IPS-18a (cell line): ENCODE measurements at regions not wholly inside any gene's neighbourhood (a gene's known extent, or its start where the extent isn't known, plus 50 kb on each side); places are given as distances from the start of the nearest gene placed in this dataset.

Source experiments
- H3K27ac ChIP-seq: one replicate; pipeline ENCODE4 v1.5.1; 2013; ENCODE audit warnings: low read length
- H3K27me3 ChIP-seq: one replicate; pipeline ENCODE4 v1.6.1; 2013; ENCODE audit warnings: mild to moderate bottlenecking, low read length; ENCODE audit not compliant: control insufficient read depth, insufficient read depth
- H3K36me3 ChIP-seq: one replicate; pipeline ENCODE4 v1.6.1; 2013; ENCODE audit warnings: low read depth, low read length; ENCODE audit not compliant: control insufficient read depth
- H3K4me1 ChIP-seq: one replicate; pipeline ENCODE4 v1.6.1; 2013; ENCODE audit warnings: low read depth, low read length; ENCODE audit not compliant: control insufficient read depth
- H3K4me3 ChIP-seq: one replicate; pipeline ENCODE4 v1.5.1; 2013; ENCODE audit warnings: low read length
- H3K9ac ChIP-seq: one replicate; pipeline ENCODE4 v1.6.1; 2013; ENCODE audit warnings: mild to moderate bottlenecking, low read length, moderate library complexity
- H3K9me3 ChIP-seq: one replicate; pipeline ENCODE4 v1.6.1; 2013; ENCODE audit warnings: low read depth, low read length; ENCODE audit not compliant: control insufficient read depth

DNA sequence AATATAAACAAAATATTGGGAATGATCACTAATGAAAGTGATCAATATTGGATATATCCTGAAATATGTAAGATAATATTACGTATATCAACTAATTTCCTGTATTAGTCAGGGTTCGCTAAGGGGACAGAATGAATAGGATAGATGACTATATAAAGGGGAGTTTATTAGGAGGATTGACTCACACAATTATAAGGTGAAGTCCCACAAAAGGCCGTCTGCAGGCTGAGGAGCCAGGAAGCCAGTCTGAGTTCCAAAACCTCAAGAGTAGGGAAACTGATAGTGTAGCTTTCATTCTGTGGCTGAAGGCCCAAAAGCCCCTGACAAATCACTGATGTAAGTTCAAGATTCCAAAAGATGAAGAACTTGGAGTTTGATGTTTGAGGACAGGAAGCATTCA, 561.1 kb downstream of the PRDM9 start:
- no peak overlapping the region for H3K27ac ChIP-seq
- H3K27me3 ChIP-seq, result no peaks in the 10 kb centered on the region
- no peak overlapping the region for H3K9ac ChIP-seq

DNA sequence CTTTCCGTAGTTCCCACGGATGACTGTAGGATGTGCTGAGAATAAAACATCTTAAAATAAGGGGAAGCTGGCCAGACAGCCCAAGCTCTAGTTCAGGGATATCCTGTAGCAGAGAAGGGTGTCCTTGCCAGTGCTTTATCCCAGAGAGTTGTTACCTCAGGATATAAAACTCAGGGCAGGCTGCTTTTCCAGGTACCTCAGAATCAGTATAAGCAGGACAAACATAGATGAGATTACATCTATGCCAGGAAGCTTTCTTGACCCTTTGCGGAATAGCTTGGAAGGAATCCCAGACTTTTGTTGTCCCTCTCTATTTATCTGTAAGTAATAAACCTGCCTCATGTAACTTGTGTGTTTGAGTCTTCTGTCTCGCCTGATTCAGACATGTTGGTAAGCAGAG, 565.7 kb downstream of the PRDM9 start:
- Histone ChIP-seq H3K4me1 (no peaks in the 10 kb centered on the region), H3K36me3 (no peaks in the 10 kb centered on the region), H3K4me3 (no peak overlapping the region), H3K27me3 (no peaks in the 10 kb centered on the region), H3K27ac (no peak overlapping the region), H3K9me3 (no peaks in the 10 kb centered on the region), H3K9ac (no peak overlapping the region)

More for the DNA sequence above, 561.1 kb downstream of the PRDM9 start:
- Histone ChIP-seq H3K36me3 (no peaks in the 10 kb centered on the region), H3K9me3 (no peaks in the 10 kb centered on the region), H3K4me3 (no peak overlapping the region), H3K4me1 (no peaks in the 10 kb centered on the region)

DNA sequence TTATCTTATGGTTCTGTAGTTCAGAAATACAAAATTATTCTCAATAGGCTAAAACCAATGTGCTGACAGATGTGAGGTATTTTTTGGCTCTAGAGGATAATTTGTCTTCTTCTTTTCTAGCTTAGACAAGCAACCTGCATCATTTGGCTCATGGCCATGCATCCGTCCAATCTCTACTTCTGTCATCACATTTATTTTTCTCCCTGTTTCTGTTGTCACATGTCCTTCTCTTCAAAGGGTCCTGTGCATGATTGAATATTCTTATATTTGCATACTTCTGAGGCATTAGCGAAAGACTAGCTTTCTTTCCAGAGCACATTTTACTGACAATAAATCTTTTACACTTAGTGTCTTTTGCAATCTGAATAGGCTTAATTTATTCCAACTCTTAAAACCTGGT, 564.7 kb downstream of the CDH10 start:
- H3K4me1 ChIP-seq, result no peaks in the 10 kb centered on the region
- no peaks in the 10 kb centered on the region for H3K9me3 ChIP-seq
- H3K4me3 ChIP-seq, result no peak overlapping the region
- no peak overlapping the region for H3K27ac ChIP-seq
- H3K27me3 ChIP-seq, result no peaks in the 10 kb centered on the region
- no peak overlapping the region for H3K9ac ChIP-seq
- no peaks in the 10 kb centered on the region for H3K36me3 ChIP-seq

DNA sequence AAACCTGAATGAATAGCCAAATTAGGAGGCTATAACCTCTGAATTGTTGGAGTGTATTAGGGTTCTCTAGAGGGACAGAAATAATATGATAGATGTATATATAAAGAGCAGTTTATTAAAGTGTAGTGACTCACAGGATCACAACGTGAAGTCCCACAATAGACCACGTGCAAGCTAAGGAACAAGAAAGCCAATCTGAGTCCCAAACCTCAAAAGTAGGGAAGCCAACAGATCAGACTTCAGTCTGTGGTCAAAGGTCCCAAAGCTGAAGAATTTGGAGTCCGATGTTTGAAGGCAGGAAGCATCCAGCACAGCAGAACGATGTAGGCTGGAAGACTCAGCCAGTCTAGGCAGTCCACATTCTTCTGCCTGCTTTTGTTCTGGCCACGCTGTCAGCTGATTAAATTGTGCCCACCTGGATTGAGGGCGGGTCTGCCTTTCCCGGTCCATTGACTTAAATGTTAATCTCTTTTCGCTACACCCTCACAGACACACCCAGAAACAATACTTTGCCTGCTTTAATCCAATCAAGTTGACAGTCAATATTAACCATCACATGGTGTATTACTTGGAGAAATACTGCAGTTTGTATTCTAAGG, 550.6 kb downstream of the CDH10 start:
- Histone ChIP-seq H3K36me3 (no peaks in the 10 kb centered on the region), H3K27ac (no peak overlapping the region), H3K9me3 (no peaks in the 10 kb centered on the region), H3K4me3 (no peak overlapping the region), H3K9ac (no peak overlapping the region), H3K4me1 (no peaks in the 10 kb centered on the region), H3K27me3 (no peaks in the 10 kb centered on the region)

DNA sequence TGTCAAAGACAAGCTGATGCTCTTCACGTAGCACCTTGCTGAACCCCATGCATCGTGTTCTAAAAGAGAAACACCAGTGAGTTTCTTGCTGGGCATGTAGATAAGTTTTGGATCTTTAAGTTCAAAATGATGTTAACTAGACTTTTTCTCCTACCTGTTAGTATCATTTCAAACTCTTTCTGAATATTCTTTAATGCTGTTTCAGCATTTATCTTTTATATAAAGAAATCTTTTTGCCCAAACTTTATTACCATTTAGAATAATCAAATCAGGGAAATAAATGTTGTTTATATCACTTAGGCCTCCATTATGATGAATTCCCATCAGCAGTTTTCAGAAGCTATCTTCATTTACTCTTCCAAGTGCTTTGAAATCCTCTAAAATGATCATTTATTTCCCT, 542.8 kb downstream of the CDH10 start:
- Histone ChIP-seq H3K4me3 (no peak overlapping the region), H3K27me3 (no peaks in the 10 kb centered on the region), H3K27ac (no peak overlapping the region), H3K9ac (no peak overlapping the region), H3K36me3 (no peaks in the 10 kb centered on the region), H3K9me3 (peaks cover 4% of the 10 kb centered on the region), H3K4me1 (no peaks in the 10 kb centered on the region)

DNA sequence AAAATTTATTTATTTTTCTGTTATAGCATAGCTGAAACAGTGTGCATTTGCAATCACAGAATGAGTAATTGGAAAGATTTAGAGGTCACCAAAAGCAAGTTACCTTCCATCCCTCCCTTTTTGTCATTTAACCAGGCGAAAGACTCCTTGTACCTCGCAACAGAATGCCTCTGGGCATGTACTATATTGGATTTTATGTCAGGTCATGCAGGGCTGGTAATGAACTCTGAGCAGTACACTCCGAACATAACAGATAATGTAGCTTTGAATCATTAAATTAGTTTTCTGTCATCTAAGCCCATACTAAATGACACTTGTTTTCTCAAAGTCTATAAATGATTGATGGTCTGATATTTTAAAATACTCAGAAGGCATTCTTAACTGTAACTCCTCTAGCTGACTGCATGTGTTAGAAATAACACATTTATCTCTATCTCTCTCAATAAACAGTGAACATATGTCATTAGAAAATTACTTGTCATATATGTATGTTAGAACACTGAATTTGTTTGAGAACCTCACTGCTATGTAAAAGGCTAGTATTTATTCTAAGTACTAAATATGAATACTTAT, 541.2 kb downstream of the CDH10 start:
- Histone ChIP-seq H3K9me3 (peaks cover 4% of the 10 kb centered on the region), H3K9ac (no peak overlapping the region), H3K27me3 (no peaks in the 10 kb centered on the region), H3K36me3 (no peaks in the 10 kb centered on the region), H3K27ac (no peak overlapping the region), H3K4me1 (no peaks in the 10 kb centered on the region), H3K4me3 (no peak overlapping the region)

DNA sequence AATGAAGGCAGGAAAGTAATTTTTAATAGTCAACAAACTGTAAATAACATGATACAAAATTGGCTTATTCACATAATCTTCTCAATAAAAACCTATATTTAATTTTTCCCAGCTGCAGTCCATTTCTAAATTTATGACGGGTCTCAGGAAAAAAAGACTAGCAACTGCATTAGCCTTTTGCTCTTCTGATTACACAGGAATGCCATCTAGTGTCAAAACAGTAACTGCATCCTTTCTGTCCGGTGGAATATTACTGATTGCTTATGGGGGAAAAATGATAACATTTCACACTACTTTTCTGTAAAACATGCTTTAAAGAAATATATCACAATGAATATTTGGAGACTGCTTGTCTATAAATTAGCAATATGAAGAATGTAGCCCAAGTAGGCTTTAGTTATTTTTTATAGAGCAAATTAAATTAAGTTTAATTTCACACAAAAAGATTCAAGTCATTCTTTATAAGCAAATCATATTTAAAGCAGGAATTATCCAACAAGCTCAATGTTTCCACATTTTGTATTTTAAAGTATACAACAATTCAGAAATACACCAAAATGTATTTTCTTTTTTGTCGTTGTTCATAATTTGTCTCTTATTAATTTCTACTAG, 534.7 kb downstream of the CDH10 start:
- H3K36me3 ChIP-seq, result no peaks in the 10 kb centered on the region
- no peaks in the 10 kb centered on the region for H3K9me3 ChIP-seq
- no peaks in the 10 kb centered on the region for H3K27me3 ChIP-seq
- H3K4me3 ChIP-seq, result no peak overlapping the region
- no peaks in the 10 kb centered on the region for H3K4me1 ChIP-seq
- H3K9ac ChIP-seq, result no peak overlapping the region
- no peak overlapping the region for H3K27ac ChIP-seq

DNA sequence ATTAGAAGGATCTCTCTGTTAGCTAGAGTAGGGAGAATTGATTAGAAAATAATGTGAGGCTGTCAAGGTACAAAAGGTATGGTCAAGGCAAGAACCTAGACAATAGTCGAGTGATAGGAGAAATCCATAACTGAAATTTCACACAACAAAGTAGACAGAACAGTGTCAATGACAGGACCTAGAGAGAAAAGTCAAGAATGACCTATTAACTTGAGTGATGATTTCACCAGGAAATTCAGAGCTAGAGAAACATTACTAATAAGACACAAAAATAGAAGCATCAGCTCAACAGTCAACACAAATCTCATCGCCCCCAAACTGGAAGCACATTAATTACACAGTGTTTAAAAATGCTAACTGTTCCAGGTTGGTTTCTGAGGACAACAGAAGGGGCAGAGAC, 532.4 kb downstream of the CDH10 start:
- no peaks in the 10 kb centered on the region for H3K9me3 ChIP-seq
- H3K9ac ChIP-seq, result no peak overlapping the region
- H3K4me1 ChIP-seq, result no peaks in the 10 kb centered on the region
- H3K4me3 ChIP-seq, result no peak overlapping the region
- no peaks in the 10 kb centered on the region for H3K27me3 ChIP-seq
- H3K36me3 ChIP-seq, result no peaks in the 10 kb centered on the region
- H3K27ac ChIP-seq, result no peak overlapping the region

DNA sequence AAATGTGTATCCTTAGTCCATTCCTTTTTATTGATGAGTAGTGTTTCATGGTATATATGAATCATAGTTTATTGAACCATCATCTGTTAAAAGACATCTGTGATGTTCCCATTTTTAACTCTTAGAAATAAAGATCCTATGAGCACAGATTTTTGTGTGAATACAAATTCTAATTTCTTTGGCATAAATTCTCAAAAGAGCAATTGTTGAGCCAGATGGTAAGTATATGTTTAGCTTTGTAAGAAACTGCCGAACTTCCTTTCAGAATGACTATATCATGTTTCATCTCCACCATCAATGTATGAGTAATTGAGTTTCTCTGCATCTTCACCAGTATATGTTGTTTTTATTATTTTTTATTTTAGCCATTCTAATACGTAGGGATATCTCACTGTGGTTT, 526.4 kb downstream of the CDH10 start:
- Histone ChIP-seq H3K4me3 (no peak overlapping the region), H3K9ac (no peak overlapping the region), H3K36me3 (no peaks in the 10 kb centered on the region), H3K27ac (no peak overlapping the region), H3K9me3 (no peaks in the 10 kb centered on the region), H3K4me1 (no peaks in the 10 kb centered on the region), H3K27me3 (no peaks in the 10 kb centered on the region)

DNA sequence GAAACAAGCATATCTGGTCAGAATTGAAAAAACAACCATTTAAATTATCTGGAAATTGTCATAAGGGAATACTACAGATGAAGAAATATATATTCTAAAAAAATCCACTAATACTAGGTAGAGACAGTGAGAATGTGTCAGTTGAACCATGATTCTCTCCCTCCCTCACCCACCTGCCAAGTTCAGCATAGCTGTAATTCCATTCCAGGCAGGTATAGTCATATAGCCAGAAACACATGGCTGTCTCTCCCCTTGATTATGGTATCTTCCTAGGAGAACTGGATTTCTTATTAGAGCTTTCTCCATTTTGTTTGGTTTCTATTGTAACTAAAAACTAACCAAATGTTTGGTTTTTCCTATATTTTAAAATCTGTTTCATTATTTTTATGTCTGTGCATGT, 509.2 kb downstream of the CDH10 start:
- Histone ChIP-seq H3K36me3 (no peaks in the 10 kb centered on the region), H3K4me1 (no peaks in the 10 kb centered on the region), H3K27me3 (no peaks in the 10 kb centered on the region), H3K27ac (no peak overlapping the region), H3K4me3 (no peak overlapping the region), H3K9ac (no peak overlapping the region), H3K9me3 (no peaks in the 10 kb centered on the region)

DNA sequence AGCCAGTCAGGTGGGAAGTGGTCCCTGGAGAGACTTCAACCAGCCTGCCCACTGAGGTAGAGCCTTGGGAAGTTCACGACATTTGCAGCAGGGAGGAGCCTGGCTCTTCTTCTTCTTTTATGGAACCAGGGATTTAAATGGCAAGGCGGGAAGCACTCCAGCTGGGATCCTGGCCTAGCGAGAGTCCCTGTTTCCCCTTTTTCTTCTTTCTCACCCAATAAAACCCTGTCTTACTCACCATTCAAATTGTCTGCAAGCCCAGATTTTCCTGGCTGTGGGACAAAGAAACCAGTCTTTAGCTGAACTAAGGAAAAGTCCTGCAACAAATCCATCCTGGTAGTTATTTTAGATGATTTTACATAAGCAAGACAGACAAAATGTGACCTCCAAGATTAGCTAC, 503.7 kb downstream of the CDH10 start:
- Histone ChIP-seq H3K27ac (no peak overlapping the region), H3K4me1 (no peaks in the 10 kb centered on the region), H3K27me3 (no peaks in the 10 kb centered on the region), H3K36me3 (no peaks in the 10 kb centered on the region), H3K9me3 (no peaks in the 10 kb centered on the region), H3K4me3 (no peak overlapping the region), H3K9ac (no peak overlapping the region)

DNA sequence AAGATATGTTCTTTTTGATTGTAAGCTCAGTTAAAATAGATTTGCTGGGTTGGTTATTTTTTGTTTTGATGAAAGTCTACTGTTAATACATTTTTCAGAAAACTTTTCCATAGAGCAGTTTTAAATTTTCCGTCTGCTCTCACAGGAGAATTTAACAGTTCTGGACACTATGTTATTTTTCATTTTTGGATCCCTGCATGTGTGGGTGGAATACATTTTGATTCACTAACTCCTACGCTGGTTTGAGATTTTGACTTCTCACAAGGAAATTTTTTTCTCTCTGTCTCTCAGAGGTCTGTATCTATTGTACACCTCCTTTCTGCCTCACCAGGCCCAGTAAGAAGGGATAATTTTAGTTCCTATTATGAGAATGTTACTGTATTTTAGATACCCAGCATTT, 502.4 kb downstream of the CDH10 start:
- Histone ChIP-seq H3K4me1 (no peaks in the 10 kb centered on the region), H3K9ac (no peak overlapping the region), H3K27me3 (no peaks in the 10 kb centered on the region), H3K36me3 (no peaks in the 10 kb centered on the region), H3K9me3 (no peaks in the 10 kb centered on the region), H3K4me3 (no peak overlapping the region), H3K27ac (no peak overlapping the region)
